ENCODE measurements at regions not wholly inside any gene's neighbourhood (a gene's known extent, or its start where the extent isn't known, plus 50 kb on each side); places are given as distances from the start of the nearest gene placed in this dataset.
"Not testable (repeated sequence)": the region's sequence is repeated elsewhere in the genome, so short reads cannot be mapped to it uniquely, and the experiment has no call there.

- Mint-ChIP-seq H3K27me3 (no peaks in the 10 kb centered on the region), H3K36me3 (ENCODE audit: low read depth) (no peaks in the 10 kb centered on the region), H3K4me1 (no peaks in the 10 kb centered on the region), H3K27ac (no peak overlapping the region), H3K4me3 (no peak overlapping the region)
- no peaks in the 10 kb centered on the region for H3K9me3 ChIP-seq (ENCODE audit: control insufficient read depth, low read length, poor library complexity, severe bottlenecking)
- DNase-seq (no peak), ATAC-seq (no peak)
Observed at GRCh38 chr12:97659117-97659880, 196.7 kb downstream of the RMST start.

DNA sequence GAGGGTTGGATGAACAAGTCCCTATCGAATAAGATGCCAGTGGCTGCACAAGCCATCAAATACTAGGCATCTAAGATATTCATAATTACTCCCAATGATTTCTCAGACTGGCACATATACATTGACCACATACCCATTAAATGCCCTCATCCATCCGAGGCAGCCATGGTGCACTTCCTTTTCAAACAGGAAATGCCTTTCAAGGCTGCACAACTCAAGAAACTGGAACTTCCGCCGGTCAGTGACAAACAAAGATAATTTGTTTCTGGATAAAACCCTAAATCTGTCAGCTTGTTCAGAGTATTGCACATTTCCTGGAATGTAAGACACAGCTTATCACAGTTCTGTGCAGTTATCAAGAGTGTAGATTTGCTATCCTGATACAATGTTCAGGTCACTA is 203.7 kb downstream of the RMST start:
- no peaks in the 10 kb centered on the region for H3K36me3 Mint-ChIP-seq (ENCODE audit: low read depth)

DNA sequence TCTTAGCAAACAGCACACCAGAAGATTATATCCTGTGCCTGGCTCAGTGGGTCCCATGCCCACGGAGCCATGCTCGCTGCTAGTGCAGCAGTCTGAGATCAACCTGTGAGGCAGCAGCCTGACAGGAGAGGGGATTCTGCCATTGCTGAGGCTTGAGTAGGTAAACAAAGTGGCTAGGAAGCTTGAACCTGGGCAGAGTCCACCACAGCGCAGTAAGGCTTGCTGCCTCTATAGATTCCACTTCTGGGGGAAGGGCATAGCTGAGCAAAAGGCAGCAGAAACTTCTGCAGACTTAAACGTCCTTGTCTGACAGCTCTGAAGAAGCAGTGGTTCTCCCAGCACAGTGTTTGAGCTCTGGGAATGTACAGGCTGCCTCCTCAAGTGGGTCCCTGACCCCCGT is 210.3 kb downstream of the RMST start:
- Mint-ChIP-seq H3K36me3 (ENCODE audit: low read depth) (no peaks in the 10 kb centered on the region), H3K4me3 (no peak overlapping the region), H3K4me1 (no peaks in the 10 kb centered on the region), H3K27ac (no peak overlapping the region), H3K27me3 (no peaks in the 10 kb centered on the region)
- DNase-seq (no peak), ATAC-seq (no peak)
- H3K9me3 ChIP-seq (ENCODE audit: control insufficient read depth, low read length, poor library complexity, severe bottlenecking): no peaks in the 10 kb centered on the region

More for the DNA sequence above, 203.7 kb downstream of the RMST start:
- H3K4me3 Mint-ChIP-seq: no peak overlapping the region
- DNase-seq: no peak
- H3K4me1 Mint-ChIP-seq: no peaks in the 10 kb centered on the region
- H3K27me3 Mint-ChIP-seq: no peaks in the 10 kb centered on the region
- no peak for ATAC-seq
- H3K27ac Mint-ChIP-seq: no peak overlapping the region
- H3K9me3 ChIP-seq (ENCODE audit: control insufficient read depth, low read length, poor library complexity, severe bottlenecking): no peaks in the 10 kb centered on the region

DNA sequence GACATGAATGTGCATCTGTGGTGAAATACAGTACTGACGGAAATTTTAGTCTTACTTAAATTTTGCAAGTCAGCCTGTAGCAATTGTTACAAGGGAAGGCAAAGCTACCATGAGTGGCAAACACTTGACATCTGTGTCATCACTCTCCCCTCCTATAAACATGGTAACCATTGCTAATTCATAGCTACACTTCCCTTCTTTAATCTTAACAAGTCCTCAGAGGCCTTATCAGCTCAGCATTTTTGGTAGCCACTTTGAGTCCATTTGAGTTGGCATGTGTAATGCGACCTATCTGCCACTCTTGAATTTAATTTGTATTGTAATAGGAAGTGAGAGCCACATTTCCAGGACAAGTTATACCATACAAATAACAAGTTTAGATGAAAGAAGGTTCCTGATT is 218.1 kb downstream of the RMST start:
- Mint-ChIP-seq H3K36me3 (ENCODE audit: low read depth) (no peaks in the 10 kb centered on the region), H3K27me3 (no peaks in the 10 kb centered on the region), H3K4me1 (no peaks in the 10 kb centered on the region), H3K27ac (no peak overlapping the region), H3K4me3 (no peak overlapping the region)
- ATAC-seq: no peak
- no peaks in the 10 kb centered on the region for H3K9me3 ChIP-seq (ENCODE audit: control insufficient read depth, low read length, poor library complexity, severe bottlenecking)
- no peak for DNase-seq

DNA sequence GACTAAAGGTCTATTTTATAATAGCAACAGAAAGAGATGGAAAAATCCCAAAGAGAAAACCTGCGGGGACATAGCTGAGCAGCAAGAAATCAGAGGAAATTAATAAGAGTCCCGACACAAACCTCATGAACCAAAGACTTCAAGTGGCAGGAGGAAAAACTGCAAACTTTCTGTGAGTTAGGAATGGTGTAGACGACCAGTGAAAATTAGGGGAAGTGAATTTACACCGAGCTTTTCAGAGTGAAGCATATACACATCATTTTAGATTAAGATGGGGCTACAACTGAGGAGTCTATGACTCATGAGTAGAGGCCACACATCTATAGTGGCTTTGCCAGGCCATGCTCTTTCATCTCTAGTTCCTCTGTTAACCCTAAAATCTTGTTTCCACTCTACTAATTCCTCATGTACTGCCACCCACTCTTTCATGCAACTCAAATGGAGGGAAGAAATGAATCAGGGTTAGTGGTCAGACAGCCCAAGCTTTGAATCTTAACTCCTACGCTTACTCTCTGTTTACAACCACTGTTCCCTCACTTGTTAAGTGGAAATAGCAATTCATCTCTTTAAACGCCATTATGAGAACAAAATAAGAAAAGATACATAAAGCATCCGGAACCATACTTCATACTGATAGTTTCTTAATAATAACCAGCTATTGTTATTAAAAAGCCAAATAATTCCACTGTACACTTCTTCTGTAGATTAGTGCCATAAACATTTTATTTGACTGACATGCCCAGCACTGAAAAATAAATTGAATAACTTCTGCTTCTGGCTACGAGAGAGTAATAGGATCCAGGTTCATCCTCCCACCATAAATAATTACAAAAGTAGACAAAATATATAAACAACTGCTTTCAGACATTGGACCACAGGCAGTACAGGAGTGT is 219.3 kb downstream of the RMST start:
- H3K27ac Mint-ChIP-seq: no peak overlapping the region
- H3K9me3 ChIP-seq (ENCODE audit: control insufficient read depth, low read length, poor library complexity, severe bottlenecking): no peaks in the 10 kb centered on the region
- H3K27me3 Mint-ChIP-seq: no peaks in the 10 kb centered on the region
- H3K36me3 Mint-ChIP-seq (ENCODE audit: low read depth): no peaks in the 10 kb centered on the region
- ATAC-seq: no peak
- no peak overlapping the region for H3K4me3 Mint-ChIP-seq
- no peaks in the 10 kb centered on the region for H3K4me1 Mint-ChIP-seq
- no peak for DNase-seq

- ATAC-seq (no peak), DNase-seq (no peak)
- Mint-ChIP-seq H3K27ac (no peak overlapping the region), H3K27me3 (no peaks in the 10 kb centered on the region), H3K36me3 (ENCODE audit: low read depth) (no peaks in the 10 kb centered on the region), H3K4me1 (no peaks in the 10 kb centered on the region), H3K4me3 (no peak overlapping the region)
- no peaks in the 10 kb centered on the region for H3K9me3 ChIP-seq (ENCODE audit: control insufficient read depth, low read length, poor library complexity, severe bottlenecking)
Observed at GRCh38 chr12:97685360-97685759, 222.8 kb downstream of the RMST start.

- Mint-ChIP-seq H3K36me3 (ENCODE audit: low read depth) (no peaks in the 10 kb centered on the region), H3K27me3 (no peaks in the 10 kb centered on the region), H3K27ac (no peak overlapping the region), H3K4me1 (no peaks in the 10 kb centered on the region), H3K4me3 (no peak overlapping the region)
- no peaks in the 10 kb centered on the region for H3K9me3 ChIP-seq (ENCODE audit: control insufficient read depth, low read length, poor library complexity, severe bottlenecking)
- ATAC-seq (no peak), DNase-seq (no peak)
Observed at GRCh38 chr12:97701901-97702300, 239.3 kb downstream of the RMST start.

GRCh38 chr12:97711392-97711791 is 248.8 kb downstream of the RMST start:
- H3K4me3 Mint-ChIP-seq: no peak overlapping the region
- no peak for ATAC-seq
- H3K27me3 Mint-ChIP-seq: no peaks in the 10 kb centered on the region

DNA sequence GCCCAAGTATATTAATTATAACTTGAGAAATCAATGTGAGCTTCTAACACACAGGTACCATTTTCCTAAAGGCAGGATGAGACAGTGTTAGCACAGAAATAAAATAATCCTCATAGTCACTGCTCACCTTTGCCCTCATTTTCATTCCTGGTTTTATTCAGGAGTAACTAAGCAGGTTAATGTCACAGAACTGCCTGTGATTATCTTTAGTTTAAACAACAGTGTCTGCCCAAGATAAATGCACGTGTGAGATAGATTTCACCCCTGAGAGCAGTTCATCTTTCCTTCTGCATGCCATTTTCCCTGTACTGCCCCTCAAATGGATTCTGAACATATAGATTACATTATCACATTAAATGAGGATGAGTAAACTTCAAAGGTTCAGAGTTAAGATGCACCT is 250.7 kb downstream of the RMST start:
- Mint-ChIP-seq H3K4me1 (no peaks in the 10 kb centered on the region), H3K4me3 (no peak overlapping the region), H3K36me3 (ENCODE audit: low read depth) (no peaks in the 10 kb centered on the region), H3K27me3 (no peaks in the 10 kb centered on the region), H3K27ac (no peak overlapping the region)
- H3K9me3 ChIP-seq (ENCODE audit: control insufficient read depth, low read length, poor library complexity, severe bottlenecking): no peaks in the 10 kb centered on the region
- DNase-seq: no peak
- no peak for ATAC-seq

More at GRCh38 chr12:97711392-97711791, 248.8 kb downstream of the RMST start:
- Mint-ChIP-seq H3K4me1 (no peaks in the 10 kb centered on the region), H3K36me3 (ENCODE audit: low read depth) (no peaks in the 10 kb centered on the region), H3K27ac (no peak overlapping the region)
- no peak for DNase-seq
- no peaks in the 10 kb centered on the region for H3K9me3 ChIP-seq (ENCODE audit: control insufficient read depth, low read length, poor library complexity, severe bottlenecking)

DNA sequence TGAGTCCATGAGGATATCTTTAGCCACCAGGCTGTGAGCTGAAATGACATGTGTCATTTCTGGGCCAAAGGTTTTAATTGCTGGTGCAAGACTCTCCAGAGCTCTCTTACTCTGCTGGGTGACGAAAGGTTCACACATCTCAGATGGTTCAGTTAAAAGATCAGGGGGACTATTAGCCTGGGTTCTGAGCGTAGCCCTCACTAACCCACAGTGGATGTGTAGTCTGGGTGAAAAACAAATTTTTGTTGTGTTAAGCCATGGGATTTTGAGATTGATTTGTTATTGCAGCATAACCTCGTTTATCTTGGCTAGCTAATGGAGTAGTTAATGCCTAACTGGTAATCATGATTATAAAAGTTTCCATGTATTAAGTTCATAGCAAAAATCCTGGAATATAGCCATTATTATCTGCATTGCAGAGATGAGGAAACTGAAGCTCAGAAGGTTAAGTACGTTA is 251.5 kb downstream of the RMST start:
- Mint-ChIP-seq H3K4me1 (no peaks in the 10 kb centered on the region), H3K27me3 (no peaks in the 10 kb centered on the region), H3K36me3 (ENCODE audit: low read depth) (no peaks in the 10 kb centered on the region), H3K4me3 (no peak overlapping the region), H3K27ac (no peak overlapping the region)
- ATAC-seq (no peak), DNase-seq (no peak)
- no peaks in the 10 kb centered on the region for H3K9me3 ChIP-seq (ENCODE audit: control insufficient read depth, low read length, poor library complexity, severe bottlenecking)

- H3K4me1 Mint-ChIP-seq: no peaks in the 10 kb centered on the region
- ATAC-seq (no peak), DNase-seq (no peak)
Observed at GRCh38 chr12:97716356-97716755, 253.8 kb downstream of the RMST start.

DNA sequence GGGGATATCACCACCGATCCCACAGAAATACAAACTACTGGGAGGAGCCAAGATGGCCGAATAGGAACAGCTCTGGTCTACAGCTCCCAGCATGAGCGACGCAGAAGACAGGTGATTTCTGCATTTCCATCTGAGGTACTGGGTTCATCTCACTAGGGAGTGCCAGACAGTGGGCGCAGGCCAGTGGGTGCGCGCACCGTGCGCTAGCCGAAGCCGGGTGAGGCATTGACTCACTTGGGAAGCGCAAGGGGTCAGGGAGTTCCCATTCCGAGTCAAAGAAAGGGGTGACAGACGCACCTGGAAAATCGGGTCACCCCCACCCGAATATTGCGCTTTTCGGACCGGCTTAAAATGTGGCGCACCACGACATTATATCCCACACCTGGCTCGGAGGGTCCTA is 261.2 kb downstream of the RMST start:
- ATAC-seq; H3K27me3 Mint-ChIP-seq; H3K4me1 Mint-ChIP-seq; H3K4me3 Mint-ChIP-seq; H3K9me3 ChIP-seq (ENCODE audit: control insufficient read depth, low read length, poor library complexity, severe bottlenecking); DNase-seq; H3K36me3 Mint-ChIP-seq (ENCODE audit: low read depth); H3K27ac Mint-ChIP-seq: not testable (repeated sequence)

More at GRCh38 chr12:97716356-97716755, 253.8 kb downstream of the RMST start:
- Mint-ChIP-seq H3K36me3 (ENCODE audit: low read depth) (no peaks in the 10 kb centered on the region), H3K27me3 (no peaks in the 10 kb centered on the region), H3K27ac (no peak overlapping the region), H3K4me3 (no peak overlapping the region)
- no peaks in the 10 kb centered on the region for H3K9me3 ChIP-seq (ENCODE audit: control insufficient read depth, low read length, poor library complexity, severe bottlenecking)

DNA sequence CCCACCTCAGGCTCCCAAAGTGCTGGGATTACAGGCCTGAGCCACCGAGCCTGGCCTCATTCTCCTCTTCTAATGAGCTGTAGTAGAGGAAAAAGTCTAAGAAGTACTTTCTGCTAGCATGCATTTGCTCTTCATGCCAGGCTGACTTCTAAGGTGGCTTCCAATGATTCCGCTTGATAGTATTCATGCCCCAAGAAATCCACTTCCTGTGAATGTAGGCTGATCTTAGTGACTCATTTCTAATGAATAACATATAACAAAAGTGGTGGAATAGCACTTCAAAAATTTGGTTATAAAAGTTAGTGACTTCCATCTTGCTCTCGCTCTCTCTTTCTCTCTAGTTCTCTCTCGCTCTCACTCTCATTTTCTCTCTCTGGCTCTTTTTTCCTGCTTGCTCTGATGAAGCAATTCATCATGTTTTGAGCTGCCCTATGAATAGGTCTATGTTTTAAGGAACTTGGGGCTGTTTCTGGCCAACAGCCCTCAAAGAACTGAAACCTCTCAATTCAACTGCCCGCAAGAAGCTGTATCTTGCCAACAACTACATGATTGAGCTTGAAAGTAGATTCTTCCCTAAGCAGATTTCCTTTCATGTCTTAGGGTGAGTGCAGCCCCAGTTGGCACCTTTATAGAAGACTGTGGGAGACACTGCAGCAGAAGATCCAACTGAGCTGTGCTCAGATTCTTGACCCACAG is 282.9 kb downstream of the RMST start:
- ATAC-seq (no peak), DNase-seq (no peak)
- no peaks in the 10 kb centered on the region for H3K9me3 ChIP-seq (ENCODE audit: control insufficient read depth, low read length, poor library complexity, severe bottlenecking)
- Mint-ChIP-seq H3K27ac (no peak overlapping the region), H3K36me3 (ENCODE audit: low read depth) (no peaks in the 10 kb centered on the region), H3K4me1 (no peaks in the 10 kb centered on the region), H3K4me3 (no peak overlapping the region), H3K27me3 (no peaks in the 10 kb centered on the region)

Data from T-helper 17 cell (primary cell).